ENCODE measurements at regions not wholly inside any gene's neighbourhood (a gene's known extent, or its start where the extent isn't known, plus 50 kb on each side); places are given as distances from the start of the nearest gene placed in this dataset.

- H3K36me3 Mint-ChIP-seq: no peaks in the 10 kb centered on the region
- Histone ChIP-seq H3K4me1 (ENCODE audit: control insufficient read depth, insufficient read depth, low read length) (no peaks in the 10 kb centered on the region), H3K27me3 (ENCODE audit: control insufficient read depth, insufficient read depth, low read length) (no peaks in the 10 kb centered on the region), H3K36me3 (ENCODE audit: control insufficient read depth, insufficient read depth, low read length) (no peaks in the 10 kb centered on the region), H3K27ac (ENCODE audit: low read length) (no peak overlapping the region), H3K4me3 (ENCODE audit: low read length) (no peak overlapping the region), H3K9me3 (ENCODE audit: control insufficient read depth, insufficient read depth, low read length) (no peaks in the 10 kb centered on the region)
- peaks cover 6 to 9% of the 10 kb centered on the region in 2 donors for H3K27me3 Mint-ChIP-seq (ENCODE audit: low read depth in 2 of 2)
- H3K27ac Mint-ChIP-seq: no peak overlapping the region
- no peak for TF ChIP-seq CTCF (IDR thresholded peaks at IDR 0.05)
- ATAC-seq (no peak), DNase-seq (no peak)
- H3K9me3 Mint-ChIP-seq: no peaks in the 10 kb centered on the region
- no peaks in the 10 kb centered on the region for H3K4me1 Mint-ChIP-seq
- intact Hi-C loops (cut with micrococcal nuclease): no loop called here
- H3K4me3 Mint-ChIP-seq: no peak overlapping the region
- 91% methylated on average over 13 of the region's 13 CpGs for WGBS (ENCODE audit: insufficient coverage)
Observed at GRCh38 chr16:85196976-85197375, 84.7 kb upstream of the CIBAR2 start.

- Mint-ChIP-seq H3K9me3 (no peaks in the 10 kb centered on the region), H3K4me1 (no peaks in the 10 kb centered on the region), H3K27me3 (ENCODE audit: low read depth in 2 of 2) (peaks cover 6 to 9% of the 10 kb centered on the region in 2 donors), H3K27ac (no peak overlapping the region), H3K36me3 (no peaks in the 10 kb centered on the region), H3K4me3 (no peak overlapping the region)
- Histone ChIP-seq H3K36me3 (ENCODE audit: control insufficient read depth, insufficient read depth, low read length) (no peaks in the 10 kb centered on the region), H3K27ac (ENCODE audit: low read length) (no peak overlapping the region), H3K4me1 (ENCODE audit: control insufficient read depth, insufficient read depth, low read length) (no peaks in the 10 kb centered on the region), H3K27me3 (ENCODE audit: control insufficient read depth, insufficient read depth, low read length) (no peaks in the 10 kb centered on the region), H3K4me3 (ENCODE audit: low read length) (no peak overlapping the region), H3K9me3 (ENCODE audit: control insufficient read depth, insufficient read depth, low read length) (no peaks in the 10 kb centered on the region)
- no peak for TF ChIP-seq CTCF (IDR thresholded peaks at IDR 0.05)
- WGBS (ENCODE audit: insufficient coverage): 86% methylated on average over 22 of the region's 22 CpGs
- ATAC-seq (no peak), DNase-seq (no peak)
- intact Hi-C loops (cut with micrococcal nuclease): no loop called here
Observed at GRCh38 chr16:85197611-85198566, 85.6 kb upstream of the CIBAR2 start.

- Histone ChIP-seq H3K4me3 (ENCODE audit: low read length) (no peak overlapping the region), H3K36me3 (ENCODE audit: control insufficient read depth, insufficient read depth, low read length) (no peaks in the 10 kb centered on the region), H3K4me1 (ENCODE audit: control insufficient read depth, insufficient read depth, low read length) (no peaks in the 10 kb centered on the region), H3K9me3 (ENCODE audit: control insufficient read depth, insufficient read depth, low read length) (no peaks in the 10 kb centered on the region), H3K27me3 (ENCODE audit: control insufficient read depth, insufficient read depth, low read length) (no peaks in the 10 kb centered on the region), H3K27ac (ENCODE audit: low read length) (no peak overlapping the region)
- H3K36me3 Mint-ChIP-seq: no peaks in the 10 kb centered on the region
- TF ChIP-seq CTCF (IDR thresholded peaks at IDR 0.05): no peak
- H3K4me1 Mint-ChIP-seq: no peaks in the 10 kb centered on the region
- ATAC-seq (no peak), DNase-seq (no peak)
- 92% methylated on average over 21 of the region's 21 CpGs for WGBS (ENCODE audit: insufficient coverage)
- intact Hi-C loops (cut with micrococcal nuclease): no loop called here
- H3K27me3 Mint-ChIP-seq (ENCODE audit: low read depth in 2 of 2): peaks cover 6% of the 10 kb centered on the region in 2 donors
- no peak overlapping the region for H3K4me3 Mint-ChIP-seq
- no peak overlapping the region for H3K27ac Mint-ChIP-seq
- H3K9me3 Mint-ChIP-seq: no peaks in the 10 kb centered on the region
Observed at GRCh38 chr16:85199069-85199725, 86.9 kb upstream of the CIBAR2 start.
